T-cell (primary cell): ENCODE measurements at regions not wholly inside any gene's neighbourhood (a gene's known extent, or its start where the extent isn't known, plus 50 kb on each side); places are given as distances from the start of the nearest gene placed in this dataset.

Experiments
- ATAC-seq, 4 experiments: fragments of 200-7000 bp in 3 of 4; fragments of 150-1000 bp in 1 of 4; cut with Tn5 transposase; replicated peaks in 1 of 4; 1 replicate in 3 of 4; 2 replicates in 1 of 4; pipeline ENCODE4 v1.10.0; 2021; ENCODE audit warnings: moderate library complexity in 3 of 4, mild to moderate bottlenecking in 2 of 4, moderate number of reproducible peaks in 1 of 4
- CTCF ChIA-PET, 2 donors: fragments of 300-600 bp; sonication (Branson Sonifier 250); formaldehyde crosslinking; loops; one replicate each; lab custom pipeline; 2022; ENCODE audit warnings: antibody characterized with exemption in 2 of 2; lab: Charles Lee
- POLR2A ChIA-PET, 2 donors: fragments of 300-600 bp; sonication (Branson Sonifier 250); formaldehyde crosslinking; loops; one replicate each; lab custom pipeline; 2022; ENCODE audit warnings: antibody characterized with exemption in 2 of 2; lab: Charles Lee
- DNase-seq, 35 experiments: peaks; one replicate each; pipeline versions ENCODE4 v3.0.0 to v3.0.0-alpha.2; 2013 to 2023
- H3K27ac ChIP-seq: one replicate; pipeline ENCODE4 v1.5.1; 2013; ENCODE audit warnings: low read length
- H3K27me3 ChIP-seq, 2 experiments: replicated peaks in 1 of 2; 1 replicate in 1 of 2; 2 replicates in 1 of 2; pipeline versions ENCODE4 v1.6.1 to v1.7.0; 2013; ENCODE audit warnings: low read length in 1 of 2, mixed read lengths in 1 of 2; ENCODE audit not compliant: control insufficient read depth in 2 of 2, insufficient read depth in 2 of 2; ENCODE audit errors: extremely low read depth in 1 of 2
- H3K36me3 ChIP-seq, 2 donors: 1 replicate in 1 of 2; 2 replicates in 1 of 2; pipeline versions ENCODE4 v1.6.1 to v1.7.0; 2013; ENCODE audit warnings: low read length in 1 of 2; ENCODE audit not compliant: control insufficient read depth in 2 of 2, insufficient read depth in 1 of 2; ENCODE audit errors: extremely low read depth in 1 of 2
- H3K4me1 ChIP-seq, 2 experiments: 1 replicate in 1 of 2; 2 replicates in 1 of 2; pipeline versions ENCODE4 v1.6.1 to v1.7.0; 2013; ENCODE audit warnings: low read length in 2 of 2, mixed read lengths in 1 of 2; ENCODE audit not compliant: insufficient read depth in 2 of 2, control insufficient read depth in 1 of 2; ENCODE audit errors: extremely low read depth in 1 of 2
- H3K4me3 ChIP-seq, 2 donors: 1 replicate in 1 of 2; 2 replicates in 1 of 2; pipeline versions ENCODE4 v1.5.1 to v1.7.0; 2013; ENCODE audit warnings: mild to moderate bottlenecking in 2 of 2, low read length in 1 of 2, moderate library complexity in 1 of 2; ENCODE audit not compliant: control insufficient read depth in 1 of 2; ENCODE audit errors: extremely low read depth in 1 of 2
- H3K9me3 ChIP-seq: 2 replicates; pipeline ENCODE4 v1.7.0; 2013
- H3K27ac Mint-ChIP-seq, 2 donors: one replicate each; pipeline ENCODE4 v1.8.0; 2020 to 2021; ENCODE audit warnings: mild to moderate bottlenecking in 2 of 2, mixed read lengths in 2 of 2
- H3K27me3 Mint-ChIP-seq, 2 donors: one replicate each; pipeline ENCODE4 v1.8.0; 2021 to 2022; ENCODE audit warnings: mixed read lengths in 2 of 2
- H3K36me3 Mint-ChIP-seq: one replicate; pipeline ENCODE4 v1.8.0; 2021; ENCODE audit warnings: mixed read lengths
- H3K4me1 Mint-ChIP-seq, 3 donors: one replicate each; pipeline ENCODE4 v1.8.0; 2020 to 2022; ENCODE audit warnings: mixed read lengths in 3 of 3, mild to moderate bottlenecking in 1 of 3
- H3K4me3 Mint-ChIP-seq, 3 donors: one replicate each; pipeline ENCODE4 v1.8.0; 2020 to 2022; ENCODE audit warnings: mild to moderate bottlenecking in 3 of 3, mixed read lengths in 3 of 3, moderate library complexity in 3 of 3
- H3K9me3 Mint-ChIP-seq, 3 donors: one replicate each; pipeline ENCODE4 v1.8.0; 2020 to 2022; ENCODE audit warnings: mixed read lengths in 3 of 3
- WGBS: methylation state at CpG from one replicate; pipeline ENCODE4 v1.1.5; 2013; ENCODE audit warnings: missing lambda C conversion rate; ENCODE audit not compliant: insufficient coverage; 5-methylcytosine and 5-hydroxymethylcytosine counted together

GRCh38 chr12:87802721-87803011, 226.5 kb downstream of the C12orf50 start:
- ChIA-PET POLR2A (no interaction called here), CTCF (interaction anchor here in 1 of 2 donors (0.6 kb wide), 1 partner anchor 344 kb away, joined by 3 read pairs; no protein-coding TSS in a partner anchor)
- no peak overlapping the region for H3K4me3 Mint-ChIP-seq
- H3K27me3 Mint-ChIP-seq = no peaks in the 10 kb centered on the region
- no peak overlapping the region for H3K4me3 ChIP-seq
- no peaks in the 10 kb centered on the region for H3K36me3 Mint-ChIP-seq
- H3K27ac Mint-ChIP-seq = no peak overlapping the region
- H3K4me1 Mint-ChIP-seq = no peaks in the 10 kb centered on the region
- no CpG with 5 or more reads among the region's 1 CpG for WGBS
- no peak for ATAC-seq
- H3K9me3 ChIP-seq = no peaks in the 10 kb centered on the region
- no peak for DNase-seq
- H3K9me3 Mint-ChIP-seq = no peaks in the 10 kb centered on the region
- H3K4me1 ChIP-seq = no peaks in the 10 kb centered on the region
- no peak overlapping the region for H3K27ac ChIP-seq
- no peaks in the 10 kb centered on the region for H3K36me3 ChIP-seq
- H3K27me3 ChIP-seq = no peaks in the 10 kb centered on the region

- ATAC-seq (no peak), DNase-seq (no peak)
- Mint-ChIP-seq H3K27me3 (no peaks in the 10 kb centered on the region), H3K9me3 (no peaks in the 10 kb centered on the region), H3K4me1 (no peaks in the 10 kb centered on the region), H3K4me3 (no peak overlapping the region), H3K27ac (no peak overlapping the region), H3K36me3 (no peaks in the 10 kb centered on the region)
- Histone ChIP-seq H3K27ac (no peak overlapping the region), H3K4me1 (no peaks in the 10 kb centered on the region), H3K4me3 (no peak overlapping the region), H3K27me3 (no peaks in the 10 kb centered on the region), H3K36me3 (no peaks in the 10 kb centered on the region), H3K9me3 (no peaks in the 10 kb centered on the region)
- ChIA-PET CTCF (interaction anchor here in 1 of 2 donors (0.6 kb wide), 1 partner anchor 344 kb away, joined by 3 read pairs; no protein-coding TSS in a partner anchor), POLR2A (interaction anchor here in 1 of 2 donors (0.6 kb wide), 1 partner anchor 9 kb away, joined by 3 read pairs; no protein-coding TSS in a partner anchor)
- 100% methylated on average over 1 of the region's 4 CpGs for WGBS
These were observed 227.1 kb downstream of the C12orf50 start for GRCh38 chr12:87801860-87802720.

- Histone ChIP-seq H3K9me3 (no peaks in the 10 kb centered on the region), H3K4me1 (no peaks in the 10 kb centered on the region), H3K27ac (no peak overlapping the region), H3K4me3 (no peak overlapping the region), H3K36me3 (no peaks in the 10 kb centered on the region), H3K27me3 (no peaks in the 10 kb centered on the region)
- ATAC-seq = no peak
- POLR2A ChIA-PET = interaction anchor here in 1 of 2 donors (0.6 kb wide), 1 partner anchor 60 kb away, joined by 3 read pairs; no protein-coding TSS in a partner anchor
- CTCF ChIA-PET = no interaction called here
- Mint-ChIP-seq H3K4me3 (no peak overlapping the region), H3K9me3 (no peaks in the 10 kb centered on the region), H3K36me3 (no peaks in the 10 kb centered on the region), H3K4me1 (no peaks in the 10 kb centered on the region), H3K27me3 (no peaks in the 10 kb centered on the region), H3K27ac (no peak overlapping the region)
- DNase-seq = no peak
- no CpG with 5 or more reads among the region's 1 CpG for WGBS
These were observed 232.2 kb downstream of the C12orf50 start for GRCh38 chr12:87796961-87797516.

GRCh38 chr12:87795555-87795954, 233.6 kb downstream of the C12orf50 start:
- H3K36me3 ChIP-seq = no peaks in the 10 kb centered on the region
- Mint-ChIP-seq H3K27ac (no peak overlapping the region), H3K4me3 (no peak overlapping the region), H3K4me1 (no peaks in the 10 kb centered on the region), H3K9me3 (no peaks in the 10 kb centered on the region), H3K27me3 (no peaks in the 10 kb centered on the region), H3K36me3 (no peaks in the 10 kb centered on the region)
- H3K4me3 ChIP-seq = no peak overlapping the region
- no peaks in the 10 kb centered on the region for H3K27me3 ChIP-seq
- WGBS = no CpG with 5 or more reads among the region's 2 CpGs
- no peaks in the 10 kb centered on the region for H3K4me1 ChIP-seq
- ChIA-PET POLR2A (no interaction called here), CTCF (no interaction called here)
- DNase-seq (no peak), ATAC-seq (no peak)
- H3K9me3 ChIP-seq = no peaks in the 10 kb centered on the region
- no peak overlapping the region for H3K27ac ChIP-seq

- no peak overlapping the region for H3K27ac Mint-ChIP-seq
- no peaks in the 10 kb centered on the region for H3K9me3 Mint-ChIP-seq
- ChIA-PET CTCF (no interaction called here), POLR2A (no interaction called here)
- H3K36me3 Mint-ChIP-seq = no peaks in the 10 kb centered on the region
- Histone ChIP-seq H3K36me3 (no peaks in the 10 kb centered on the region), H3K27ac (no peak overlapping the region), H3K27me3 (no peaks in the 10 kb centered on the region), H3K4me3 (no peak overlapping the region), H3K9me3 (no peaks in the 10 kb centered on the region), H3K4me1 (no peaks in the 10 kb centered on the region)
- WGBS = no CpG with 5 or more reads among the region's 1 CpG
- DNase-seq = no peak
- no peaks in the 10 kb centered on the region for H3K4me1 Mint-ChIP-seq
- no peak overlapping the region for H3K4me3 Mint-ChIP-seq
- no peaks in the 10 kb centered on the region for H3K27me3 Mint-ChIP-seq
- no peak for ATAC-seq
These were observed 234.3 kb downstream of the C12orf50 start for GRCh38 chr12:87794854-87795253.

- WGBS = 92% methylated on average over 2 of the region's 2 CpGs
- no peaks in the 10 kb centered on the region for H3K27me3 Mint-ChIP-seq
- Histone ChIP-seq H3K27me3 (no peaks in the 10 kb centered on the region), H3K4me1 (no peaks in the 10 kb centered on the region), H3K27ac (no peak overlapping the region), H3K9me3 (no peaks in the 10 kb centered on the region), H3K36me3 (no peaks in the 10 kb centered on the region), H3K4me3 (no peak overlapping the region)
- no peak overlapping the region for H3K27ac Mint-ChIP-seq
- H3K36me3 Mint-ChIP-seq = no peaks in the 10 kb centered on the region
- DNase-seq (no peak), ATAC-seq (no peak)
- H3K4me1 Mint-ChIP-seq = no peaks in the 10 kb centered on the region
- no peak overlapping the region for H3K4me3 Mint-ChIP-seq
- POLR2A ChIA-PET = no interaction called here
- peaks cover 0 to 3% (median 0%) of the 10 kb centered on the region in 3 donors for H3K9me3 Mint-ChIP-seq
- CTCF ChIA-PET = no interaction called here
These were observed 236.1 kb downstream of the C12orf50 start for GRCh38 chr12:87793131-87793530.
